Cerebellar nuclear complex (tissue), 1 donor: ENCODE measurements at regions not wholly inside any gene's neighbourhood (a gene's known extent, or its start where the extent isn't known, plus 50 kb on each side); places are given as distances from the start of the nearest gene placed in this dataset.

Experiments used
- DNase-seq, 2 experiments: peaks; one replicate each; lab custom pipeline; 2025; lab: John Stamatoyannopoulos, UW

DNA sequence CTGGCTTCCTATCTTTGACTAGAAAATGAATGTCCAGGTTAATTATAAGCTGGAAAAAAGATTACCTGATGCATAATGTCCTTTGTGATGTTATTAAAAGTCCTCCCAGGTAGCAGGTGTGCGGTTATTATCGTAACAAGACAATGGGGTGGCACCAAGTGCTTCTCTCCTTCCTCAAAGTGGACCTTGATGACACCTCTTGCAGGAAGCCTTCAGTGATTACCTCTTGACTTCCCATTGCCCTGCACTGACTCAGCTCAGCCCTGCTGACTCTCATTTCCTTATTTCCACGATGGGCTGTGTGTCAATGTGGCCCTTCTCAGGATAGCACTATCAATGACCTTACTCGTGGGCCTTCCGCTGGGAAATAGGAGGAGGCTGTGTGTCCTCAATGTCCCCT is 477.4 kb upstream of the CCL2 start:
- DNase-seq, result no peak

GRCh38 chr17:33778505-33779233 is 476.4 kb upstream of the CCL2 start:
- DNase-seq, result no peak

DNA sequence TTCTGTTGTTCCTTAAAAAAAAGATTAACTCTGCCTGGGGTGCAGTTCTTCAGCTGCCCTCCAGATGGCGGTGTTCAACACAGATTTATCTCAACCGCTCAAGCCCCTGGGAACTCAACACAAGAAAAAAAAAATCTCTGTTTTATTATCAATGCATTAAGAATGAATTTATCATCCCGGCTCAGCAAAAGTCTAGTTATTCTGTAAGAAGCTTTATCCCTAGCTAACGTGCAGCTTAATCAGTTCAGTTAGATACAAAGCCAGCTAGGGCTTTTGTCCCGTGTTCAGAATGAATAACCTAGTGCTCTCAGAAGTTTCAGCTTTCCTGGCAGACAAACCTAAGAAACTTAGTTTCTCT is 475.9 kb upstream of the CCL2 start:
- DNase-seq, result peak in 1 of 2 experiments; percentile 15

- DNase-seq, result no peak
Observed at GRCh38 chr17:33785281-33785680, 469.8 kb upstream of the CCL2 start.

DNA sequence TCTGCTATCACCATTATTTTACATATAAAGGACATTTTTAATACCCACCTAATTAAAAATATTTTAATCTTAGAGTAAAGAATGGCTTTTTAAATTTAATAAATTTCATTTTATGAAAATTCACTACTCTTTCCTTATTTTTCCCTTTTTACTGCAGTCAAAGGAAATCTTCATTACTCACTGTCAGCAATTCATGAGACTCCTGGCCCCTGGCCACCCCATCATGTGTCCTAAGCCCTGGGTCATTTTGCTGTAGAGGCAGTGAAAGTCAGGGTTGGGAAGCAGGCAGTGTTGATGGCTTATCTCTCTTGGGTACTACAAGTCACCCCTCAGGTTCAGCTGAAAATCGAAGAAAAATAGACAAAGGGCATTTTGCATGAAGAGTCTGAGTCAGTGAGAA is 468.6 kb upstream of the CCL2 start:
- no peak for DNase-seq

DNA sequence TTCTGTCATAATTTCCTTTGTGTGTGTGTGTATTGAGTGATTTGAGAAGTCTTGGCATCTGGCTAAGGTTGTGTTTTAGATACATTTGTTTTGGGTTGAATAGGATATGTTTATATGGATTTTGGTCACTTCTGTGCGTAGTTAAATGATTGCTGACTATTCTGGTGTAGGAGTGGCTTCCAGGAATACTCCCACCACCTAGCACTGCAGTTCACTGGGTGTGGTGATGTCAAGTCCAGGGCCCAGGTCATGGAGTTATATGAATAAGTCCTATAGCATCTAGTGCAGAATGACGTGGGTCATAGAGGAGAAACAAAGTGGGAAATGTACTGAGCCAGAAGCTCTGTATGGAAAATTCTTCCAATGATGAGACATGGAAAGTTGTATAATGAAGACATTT is 465.4 kb upstream of the CCL2 start:
- no peak for DNase-seq

DNA sequence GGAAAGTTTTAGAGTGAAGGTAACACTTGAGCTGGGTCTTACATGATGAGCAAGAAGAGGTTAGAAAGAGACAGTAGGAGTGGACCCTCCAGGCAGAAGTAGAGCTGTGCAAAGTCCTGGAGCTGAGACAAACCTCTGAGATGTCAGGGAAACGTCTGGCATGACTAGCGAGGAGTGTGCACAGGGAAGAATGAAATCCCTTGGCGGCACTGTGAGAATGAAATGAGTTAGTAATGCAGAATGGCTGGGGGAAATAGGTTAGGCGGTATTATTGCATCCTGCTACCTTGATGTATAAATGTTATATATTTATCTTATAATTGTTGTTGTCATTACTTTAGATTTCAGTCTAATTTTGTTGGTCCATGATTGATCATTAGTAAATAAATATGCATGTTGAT is 457.9 kb upstream of the CCL2 start:
- no peak for DNase-seq

- no peak for DNase-seq
Observed at GRCh38 chr17:33798308-33798707, 456.8 kb upstream of the CCL2 start.

DNA sequence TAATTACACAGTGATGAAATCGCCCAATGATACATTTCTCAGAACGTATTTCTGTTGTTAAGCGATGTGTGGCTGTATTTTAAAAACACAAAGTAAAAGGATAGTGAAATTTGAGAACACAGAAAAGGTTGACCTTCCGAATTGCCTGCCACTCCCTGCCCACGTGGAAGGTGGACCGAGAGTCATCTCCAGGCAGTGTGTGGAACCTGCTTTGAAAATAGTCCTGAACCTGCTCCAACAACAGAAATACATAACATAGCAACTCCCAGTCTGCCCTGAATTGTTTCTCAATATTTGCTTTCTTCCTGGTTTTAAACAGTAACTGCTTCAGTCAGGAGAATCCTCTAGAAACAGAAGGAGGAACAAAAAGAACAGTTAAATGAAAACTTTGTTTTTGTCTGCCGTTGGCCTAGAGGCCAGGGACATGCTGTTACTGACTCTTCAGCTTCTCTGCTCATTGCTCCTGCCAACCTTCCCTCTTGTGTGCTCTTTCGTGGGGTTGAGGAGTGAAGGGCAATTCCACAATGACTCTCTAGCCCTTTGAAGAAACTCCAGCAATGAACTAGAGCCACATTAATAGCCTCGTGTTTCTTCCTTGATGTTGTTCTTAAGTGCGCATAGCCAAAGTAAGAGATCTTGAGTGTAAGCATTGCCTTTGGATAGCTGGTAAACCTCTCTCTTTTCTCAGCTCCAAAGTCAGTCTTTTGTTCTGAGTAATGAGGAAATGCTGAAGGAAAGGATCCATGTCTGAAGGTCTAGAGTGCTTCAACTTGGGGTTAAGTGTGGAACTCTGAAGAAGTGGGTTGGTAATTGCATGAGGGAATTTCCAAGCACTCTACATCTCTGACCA is 452.5 kb upstream of the CCL2 start:
- no peak for DNase-seq

DNA sequence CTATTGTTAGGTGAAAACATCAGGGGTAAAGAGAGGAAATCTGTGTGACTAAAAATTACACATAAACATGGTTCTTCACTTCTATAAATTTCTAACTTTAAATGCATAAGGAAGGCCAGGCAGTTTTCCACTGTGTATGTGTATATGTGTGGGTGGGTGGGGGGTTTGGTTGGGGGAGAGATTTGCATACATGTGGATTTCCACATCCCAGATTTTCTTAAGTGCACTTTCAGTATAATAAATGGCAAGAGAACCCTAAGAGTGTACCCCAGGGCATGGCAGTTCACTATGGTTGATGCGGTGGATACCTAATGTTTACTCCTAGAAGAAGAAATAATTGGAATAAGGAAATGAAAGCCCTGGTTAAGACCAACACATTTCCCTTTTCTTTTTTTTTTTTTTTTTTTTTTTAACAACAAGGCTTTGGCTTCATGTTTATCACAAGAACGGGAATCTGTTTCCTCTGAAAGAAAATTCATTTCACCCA is 451.8 kb upstream of the CCL2 start:
- no peak for DNase-seq

- DNase-seq, result no peak
Observed at GRCh38 chr17:33803686-33804085, 451.4 kb upstream of the CCL2 start.

- DNase-seq, result no peak
Observed at GRCh38 chr17:33804401-33804800, 450.7 kb upstream of the CCL2 start.

DNA sequence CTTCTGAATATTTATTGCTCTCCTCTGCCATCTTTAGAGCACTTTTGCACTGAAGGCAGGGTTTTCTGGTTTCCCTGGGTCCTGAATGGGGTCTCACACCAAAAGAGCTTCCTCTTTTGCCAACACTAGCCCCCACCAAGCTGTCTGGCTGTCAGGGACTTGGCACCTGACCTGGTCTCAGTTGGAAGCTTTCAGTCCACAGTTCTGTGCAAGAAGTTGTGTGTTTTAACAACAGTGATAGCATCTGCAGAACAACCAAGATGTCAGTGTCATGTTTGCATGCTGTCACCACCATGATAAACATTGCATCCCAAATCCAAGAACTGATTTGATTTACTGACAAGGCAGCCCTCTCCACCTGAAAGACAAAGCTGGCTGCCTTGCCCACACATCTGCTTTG is 448.5 kb upstream of the CCL2 start:
- DNase-seq, result no peak

- DNase-seq, result no peak
Observed at GRCh38 chr17:33809748-33810147, 445.3 kb upstream of the CCL2 start.

DNA sequence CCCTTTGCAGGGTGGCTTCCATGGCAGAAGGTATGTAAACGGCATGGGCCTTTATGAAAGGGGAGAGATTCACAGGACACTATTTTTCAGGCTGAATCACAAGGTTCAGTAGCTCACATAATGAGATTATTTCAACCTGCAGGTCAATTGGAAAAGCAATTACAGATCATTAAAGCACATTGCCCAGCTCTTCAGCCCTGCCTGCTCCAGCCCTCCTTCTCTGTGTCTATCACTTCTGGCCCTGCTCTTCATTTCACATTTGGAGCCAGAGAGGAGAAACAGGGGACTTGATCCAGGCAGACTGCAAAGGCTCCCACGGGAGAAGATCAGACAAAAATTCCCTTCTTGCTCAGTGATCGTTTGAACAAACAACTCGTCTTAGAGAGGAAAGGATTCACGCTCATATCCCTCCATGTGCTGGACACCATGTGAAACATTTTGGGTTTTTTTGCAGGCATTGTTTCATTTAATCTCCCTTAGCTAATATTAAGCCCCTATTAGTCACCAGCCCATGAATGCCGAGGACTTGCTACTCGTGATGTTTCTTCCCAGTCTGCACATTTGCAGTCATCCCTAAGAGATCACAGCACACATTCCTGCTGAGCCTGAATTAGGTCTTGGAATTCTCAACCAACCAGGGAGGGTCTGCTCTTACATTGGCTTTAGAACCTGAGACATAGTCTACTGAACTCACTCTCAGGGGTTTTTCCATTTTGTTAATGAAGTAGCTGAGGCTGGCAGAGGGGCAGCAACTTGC is 443.9 kb upstream of the CCL2 start:
- no peak for DNase-seq

DNA sequence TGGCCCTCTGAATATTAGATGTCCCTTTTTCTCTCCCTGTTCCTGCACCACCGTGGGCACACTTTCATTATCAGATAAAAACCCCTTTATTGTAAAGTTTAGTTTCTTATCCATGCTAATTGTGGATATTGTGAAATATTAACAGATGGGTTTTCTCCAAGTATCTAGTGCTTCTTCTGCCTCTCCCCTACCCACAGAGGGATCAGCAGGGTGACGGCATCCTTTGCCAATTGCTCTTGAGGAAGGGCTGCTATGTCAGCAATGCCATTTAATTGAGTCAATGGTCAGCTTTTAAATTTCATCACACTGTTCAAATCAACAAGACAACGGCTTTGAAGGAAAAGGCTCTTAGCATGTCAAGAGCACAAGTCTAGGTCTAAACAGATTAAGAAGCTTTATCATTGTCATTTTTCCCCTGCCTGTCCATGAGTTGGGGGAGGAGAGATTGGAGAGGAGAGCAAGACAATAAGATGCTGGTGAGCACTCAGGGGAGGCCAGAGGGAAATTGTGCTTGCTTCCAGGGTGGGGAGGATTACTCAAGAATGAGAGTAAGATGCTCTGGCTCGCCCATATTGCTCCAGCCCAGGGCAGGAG is 443.0 kb upstream of the CCL2 start:
- no peak for DNase-seq

- DNase-seq, result no peak
Observed at GRCh38 chr17:33814852-33815251, 440.2 kb upstream of the CCL2 start.

- no peak for DNase-seq
Observed at GRCh38 chr17:33816036-33816435, 439.0 kb upstream of the CCL2 start.

GRCh38 chr17:33816842-33817617 is 438.1 kb upstream of the CCL2 start:
- DNase-seq, result no peak

- DNase-seq, result no peak
Observed at GRCh38 chr17:33819539-33819938, 435.5 kb upstream of the CCL2 start.

DNA sequence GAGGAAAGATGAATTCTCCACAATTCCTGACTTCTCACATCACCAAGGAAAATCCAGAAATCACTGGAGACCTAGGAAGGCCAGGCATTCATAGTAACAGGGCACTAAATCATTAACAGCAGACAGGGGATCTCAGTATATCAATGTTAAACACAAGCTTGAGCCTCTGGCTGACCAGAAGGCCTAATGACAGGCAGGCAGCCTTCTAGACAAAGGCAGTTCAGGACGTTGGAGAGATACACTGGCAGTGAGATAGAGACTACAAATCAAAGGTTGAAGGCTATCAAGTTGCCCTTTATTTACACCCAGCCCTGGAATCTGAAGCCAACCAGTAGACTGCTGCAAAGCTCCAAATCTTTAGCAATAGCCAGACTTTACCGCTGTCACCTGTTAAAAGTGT is 422.8 kb upstream of the CCL2 start:
- no peak for DNase-seq

GRCh38 chr17:33837281-33837680 is 417.8 kb upstream of the CCL2 start:
- no peak for DNase-seq
